ENCODE measurements at regions not wholly inside any gene's neighbourhood (a gene's known extent, or its start where the extent isn't known, plus 50 kb on each side); places are given as distances from the start of the nearest gene placed in this dataset.

GRCh38 chr10:47186941-47187340 is 113.1 kb upstream of the GDF10 start:
- Histone ChIP-seq H3K4me3 (ENCODE audit: low read length) (no peak overlapping the region), H3K4me1 (ENCODE audit: control insufficient read depth, insufficient read depth, low read length) (no peaks in the 10 kb centered on the region), H3K27me3 (ENCODE audit: control insufficient read depth, insufficient read depth, low read length) (peaks cover 2% of the 10 kb centered on the region), H3K27ac (ENCODE audit: low read length) (no peak overlapping the region), H3K36me3 (ENCODE audit: control insufficient read depth, insufficient read depth, low read length) (no peaks in the 10 kb centered on the region), H3K9me3 (replicated peaks; ENCODE audit: control insufficient read depth, low read depth, low read length) (no peaks in the 10 kb centered on the region)
- no peak for DNase-seq
- 86% methylated on average over 6 of the region's 7 CpGs for WGBS (ENCODE audit: insufficient coverage)

- WGBS (ENCODE audit: insufficient coverage): 78% methylated on average over 5 of the region's 7 CpGs
- Histone ChIP-seq H3K36me3 (ENCODE audit: control insufficient read depth, insufficient read depth, low read length) (no peaks in the 10 kb centered on the region), H3K4me1 (ENCODE audit: control insufficient read depth, insufficient read depth, low read length) (no peaks in the 10 kb centered on the region), H3K9me3 (replicated peaks; ENCODE audit: control insufficient read depth, low read depth, low read length) (no peaks in the 10 kb centered on the region), H3K27me3 (ENCODE audit: control insufficient read depth, insufficient read depth, low read length) (peaks cover 2% of the 10 kb centered on the region), H3K27ac (ENCODE audit: low read length) (no peak overlapping the region), H3K4me3 (ENCODE audit: low read length) (no peak overlapping the region)
- DNase-seq: no peak
Measured at GRCh38 chr10:47187592-47187991, 112.4 kb upstream of the GDF10 start.

GRCh38 chr10:47188156-47188555 is 111.8 kb upstream of the GDF10 start:
- WGBS (ENCODE audit: insufficient coverage): 82% methylated on average over 1 of the region's 3 CpGs
- no peaks in the 10 kb centered on the region for H3K4me1 ChIP-seq (ENCODE audit: control insufficient read depth, insufficient read depth, low read length)
- no peaks in the 10 kb centered on the region for H3K36me3 ChIP-seq (ENCODE audit: control insufficient read depth, insufficient read depth, low read length)
- no peak for DNase-seq
- peaks cover 3% of the 10 kb centered on the region for H3K27me3 ChIP-seq (ENCODE audit: control insufficient read depth, insufficient read depth, low read length)
- no peak overlapping the region for H3K27ac ChIP-seq (ENCODE audit: low read length)
- H3K9me3 ChIP-seq (replicated peaks; ENCODE audit: control insufficient read depth, low read depth, low read length): no peaks in the 10 kb centered on the region
- H3K4me3 ChIP-seq (ENCODE audit: low read length): no peak overlapping the region

GRCh38 chr10:47189802-47190201 is 110.2 kb upstream of the GDF10 start:
- H3K27ac ChIP-seq (ENCODE audit: low read length): no peak overlapping the region
- WGBS (ENCODE audit: insufficient coverage): 80% methylated on average over 6 of the region's 6 CpGs
- DNase-seq: no peak
- no peak overlapping the region for H3K4me3 ChIP-seq (ENCODE audit: low read length)
- H3K27me3 ChIP-seq (ENCODE audit: control insufficient read depth, insufficient read depth, low read length): peaks cover 5% of the 10 kb centered on the region
- H3K36me3 ChIP-seq (ENCODE audit: control insufficient read depth, insufficient read depth, low read length): no peaks in the 10 kb centered on the region
- H3K9me3 ChIP-seq (replicated peaks; ENCODE audit: control insufficient read depth, low read depth, low read length): no peaks in the 10 kb centered on the region
- H3K4me1 ChIP-seq (ENCODE audit: control insufficient read depth, insufficient read depth, low read length): no peaks in the 10 kb centered on the region

GRCh38 chr10:47190301-47190700 is 109.7 kb upstream of the GDF10 start:
- Histone ChIP-seq H3K4me1 (ENCODE audit: control insufficient read depth, insufficient read depth, low read length) (no peaks in the 10 kb centered on the region), H3K27ac (ENCODE audit: low read length) (no peak overlapping the region), H3K9me3 (replicated peaks; ENCODE audit: control insufficient read depth, low read depth, low read length) (no peaks in the 10 kb centered on the region), H3K27me3 (ENCODE audit: control insufficient read depth, insufficient read depth, low read length) (peaks cover 5% of the 10 kb centered on the region), H3K4me3 (ENCODE audit: low read length) (no peak overlapping the region), H3K36me3 (ENCODE audit: control insufficient read depth, insufficient read depth, low read length) (no peaks in the 10 kb centered on the region)
- no peak for DNase-seq
- WGBS (ENCODE audit: insufficient coverage): no CpG with 5 or more reads among the region's 5 CpGs

- H3K36me3 ChIP-seq (ENCODE audit: control insufficient read depth, insufficient read depth, low read length): no peaks in the 10 kb centered on the region
- H3K9me3 ChIP-seq (replicated peaks; ENCODE audit: control insufficient read depth, low read depth, low read length): no peaks in the 10 kb centered on the region
- H3K27ac ChIP-seq (ENCODE audit: low read length): no peak overlapping the region
- peaks cover 5% of the 10 kb centered on the region for H3K27me3 ChIP-seq (ENCODE audit: control insufficient read depth, insufficient read depth, low read length)
- WGBS (ENCODE audit: insufficient coverage): 83% methylated on average over 4 of the region's 5 CpGs
- no peaks in the 10 kb centered on the region for H3K4me1 ChIP-seq (ENCODE audit: control insufficient read depth, insufficient read depth, low read length)
- no peak overlapping the region for H3K4me3 ChIP-seq (ENCODE audit: low read length)
- DNase-seq: no peak
Measured at GRCh38 chr10:47190802-47191450, 109.1 kb upstream of the GDF10 start.

- Histone ChIP-seq H3K4me1 (ENCODE audit: control insufficient read depth, insufficient read depth, low read length) (no peaks in the 10 kb centered on the region), H3K27ac (ENCODE audit: low read length) (no peak overlapping the region), H3K27me3 (ENCODE audit: control insufficient read depth, insufficient read depth, low read length) (peaks cover 5% of the 10 kb centered on the region), H3K4me3 (ENCODE audit: low read length) (no peak overlapping the region), H3K9me3 (replicated peaks; ENCODE audit: control insufficient read depth, low read depth, low read length) (no peaks in the 10 kb centered on the region), H3K36me3 (ENCODE audit: control insufficient read depth, insufficient read depth, low read length) (no peaks in the 10 kb centered on the region)
- WGBS (ENCODE audit: insufficient coverage): 66% methylated on average over 2 of the region's 2 CpGs
- DNase-seq: no peak
Measured at GRCh38 chr10:47192273-47192672, 107.7 kb upstream of the GDF10 start.

GRCh38 chr10:47193666-47194065 is 106.3 kb upstream of the GDF10 start:
- Histone ChIP-seq H3K27me3 (ENCODE audit: control insufficient read depth, insufficient read depth, low read length) (peaks cover 3% of the 10 kb centered on the region), H3K36me3 (ENCODE audit: control insufficient read depth, insufficient read depth, low read length) (no peaks in the 10 kb centered on the region), H3K4me1 (ENCODE audit: control insufficient read depth, insufficient read depth, low read length) (no peaks in the 10 kb centered on the region), H3K9me3 (replicated peaks; ENCODE audit: control insufficient read depth, low read depth, low read length) (no peaks in the 10 kb centered on the region), H3K27ac (ENCODE audit: low read length) (no peak overlapping the region), H3K4me3 (ENCODE audit: low read length) (no peak overlapping the region)
- WGBS (ENCODE audit: insufficient coverage): 90% methylated on average over 5 of the region's 6 CpGs
- DNase-seq: no peak

GRCh38 chr10:47195274-47195885 is 104.6 kb upstream of the GDF10 start:
- Histone ChIP-seq H3K36me3 (ENCODE audit: control insufficient read depth, insufficient read depth, low read length) (no peaks in the 10 kb centered on the region), H3K9me3 (replicated peaks; ENCODE audit: control insufficient read depth, low read depth, low read length) (no peaks in the 10 kb centered on the region), H3K27ac (ENCODE audit: low read length) (no peak overlapping the region), H3K4me3 (ENCODE audit: low read length) (no peak overlapping the region), H3K27me3 (ENCODE audit: control insufficient read depth, insufficient read depth, low read length) (peaks cover 3% of the 10 kb centered on the region), H3K4me1 (ENCODE audit: control insufficient read depth, insufficient read depth, low read length) (no peaks in the 10 kb centered on the region)
- WGBS (ENCODE audit: insufficient coverage): 80% methylated on average over 7 of the region's 15 CpGs
- DNase-seq: no peak

GRCh38 chr10:47196691-47197090 is 103.3 kb upstream of the GDF10 start:
- DNase-seq: no peak
- Histone ChIP-seq H3K9me3 (replicated peaks; ENCODE audit: control insufficient read depth, low read depth, low read length) (no peaks in the 10 kb centered on the region), H3K27me3 (ENCODE audit: control insufficient read depth, insufficient read depth, low read length) (peaks cover 3% of the 10 kb centered on the region), H3K4me3 (ENCODE audit: low read length) (no peak overlapping the region), H3K4me1 (ENCODE audit: control insufficient read depth, insufficient read depth, low read length) (no peaks in the 10 kb centered on the region), H3K27ac (ENCODE audit: low read length) (no peak overlapping the region), H3K36me3 (ENCODE audit: control insufficient read depth, insufficient read depth, low read length) (no peaks in the 10 kb centered on the region)
- WGBS (ENCODE audit: insufficient coverage): 83% methylated on average over 8 of the region's 8 CpGs
